NCI-H2171 treated with DMSO at 0.1 percent for 48 hours (cell line): ENCODE measurements at regions not wholly inside any gene's neighbourhood (a gene's known extent, or its start where the extent isn't known, plus 50 kb on each side); places are given as distances from the start of the nearest gene placed in this dataset.
A peak's percentile ranks its signal among the peaks of the same experiment; 100 is the strongest.
"Not testable (repeated sequence)": the region's sequence is repeated elsewhere in the genome, so short reads cannot be mapped to it uniquely, and the experiment has no call there.

Experiments
- DNase-seq: peaks from one replicate; lab custom pipeline; 2025; lab: John Stamatoyannopoulos, UW

- DNase-seq, result no peak
These were observed 148.3 kb upstream of the SOX14 start for GRCh38 chr3:137615659-137616418.

DNA sequence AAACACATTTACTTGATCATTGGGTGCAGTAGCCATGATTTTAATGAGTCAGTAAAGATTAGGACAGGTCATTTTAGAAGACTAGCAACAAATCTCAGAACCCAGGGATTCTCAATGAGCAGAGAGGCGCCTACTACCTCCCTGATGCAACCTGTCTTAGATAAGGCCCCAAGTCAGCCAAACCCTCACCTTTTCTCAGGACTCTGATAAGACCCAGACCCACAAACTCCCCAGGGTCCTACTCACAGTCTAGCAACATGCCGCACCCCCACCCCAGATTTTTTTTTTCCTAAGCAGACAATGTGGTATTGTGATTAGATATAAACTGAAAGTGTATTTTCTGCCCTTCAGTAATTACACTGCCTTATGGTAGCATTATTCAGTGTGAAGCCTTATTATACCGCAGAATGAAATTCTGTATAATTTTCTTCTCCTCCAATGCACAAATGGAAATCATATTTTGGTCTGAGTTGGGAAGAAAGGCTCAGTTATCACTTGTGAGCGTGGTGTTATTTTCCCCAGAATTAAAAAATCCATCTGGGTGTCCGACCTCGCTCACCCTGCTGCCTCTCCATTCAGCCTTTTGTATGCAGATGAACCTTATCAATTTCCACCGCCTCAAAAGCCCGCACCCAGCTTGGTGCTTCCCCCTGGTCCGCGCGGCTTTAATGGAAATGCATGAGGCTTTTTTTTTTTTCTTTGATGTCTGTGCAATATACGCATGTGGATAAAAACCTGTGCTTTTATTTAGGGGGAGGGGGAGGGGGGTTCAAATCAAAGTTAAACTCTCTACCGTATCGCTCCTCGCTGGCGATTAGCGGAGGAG is 122.0 kb upstream of the SOX14 start:
- DNase-seq, result no peak

- no peak for DNase-seq
These were observed 121.3 kb upstream of the SOX14 start for GRCh38 chr3:137642831-137643230.

DNA sequence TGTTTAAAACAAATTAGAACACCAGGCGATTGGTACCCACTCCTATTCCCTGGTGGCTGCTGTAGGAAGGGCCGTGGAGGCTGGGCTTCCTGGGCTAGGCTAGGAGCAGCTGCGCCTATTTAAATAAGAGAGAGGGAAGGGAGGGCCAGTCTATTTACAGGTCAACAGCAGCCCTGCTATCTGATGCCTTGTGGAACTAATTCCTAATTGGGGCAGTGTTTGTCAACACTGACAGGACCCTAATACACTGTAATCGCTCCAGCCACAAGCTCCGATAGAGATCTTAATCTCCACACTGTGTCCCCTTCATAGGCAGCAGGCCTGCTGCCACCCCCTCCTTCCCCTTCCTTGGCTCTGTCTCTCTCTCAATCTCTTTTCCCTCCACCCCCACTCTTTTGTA is 116.9 kb upstream of the SOX14 start:
- DNase-seq, result no peak

DNA sequence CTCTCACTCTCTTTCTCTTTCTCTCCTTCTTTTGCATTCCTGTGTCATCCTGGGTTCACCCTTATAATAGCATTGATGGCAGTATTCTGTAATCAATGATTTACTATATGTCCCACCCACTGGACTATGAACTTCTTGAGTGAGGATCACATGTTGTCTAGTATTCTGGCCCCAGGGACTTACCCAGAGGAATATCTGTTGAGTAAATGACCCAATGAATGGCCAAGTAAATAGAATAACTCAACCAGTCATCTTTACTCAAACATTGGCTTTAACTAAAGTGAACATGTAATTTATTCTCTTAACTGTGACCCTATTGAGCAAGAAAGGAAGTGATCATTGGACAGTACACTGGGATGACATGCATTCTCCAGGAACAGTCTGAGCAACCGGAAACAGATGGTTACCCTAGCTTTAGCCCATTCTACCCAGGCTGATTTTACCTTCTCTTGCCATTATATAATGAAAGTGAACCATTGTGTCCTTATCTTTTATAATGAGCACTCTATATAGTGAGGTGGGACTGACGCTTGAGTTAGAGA is 94.5 kb upstream of the SOX14 start:
- DNase-seq, result no peak

- no peak for DNase-seq
These were observed 76.8 kb upstream of the SOX14 start for GRCh38 chr3:137687181-137687879.

- DNase-seq, result peak; percentile 23
These were observed 71.2 kb upstream of the SOX14 start for GRCh38 chr3:137692803-137693431.

DNA sequence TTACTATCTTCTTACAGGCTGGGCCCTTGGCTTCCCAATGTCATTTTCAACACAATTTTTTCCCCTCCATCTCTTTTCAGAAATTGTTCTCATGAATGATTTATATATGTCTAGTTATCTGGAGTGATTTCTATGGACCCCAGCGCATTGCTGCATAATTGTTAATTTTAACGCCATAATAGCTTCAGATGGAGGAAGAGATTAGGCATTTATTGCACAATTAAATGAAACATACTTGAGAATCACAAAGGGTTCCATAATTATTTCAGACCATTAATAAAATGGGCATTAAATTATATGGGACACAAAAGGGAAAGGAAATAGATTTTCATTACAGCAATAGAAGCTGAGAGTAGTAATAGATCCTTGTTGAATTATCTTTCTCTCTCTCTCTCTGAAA is 70.3 kb upstream of the SOX14 start:
- no peak for DNase-seq

DNA sequence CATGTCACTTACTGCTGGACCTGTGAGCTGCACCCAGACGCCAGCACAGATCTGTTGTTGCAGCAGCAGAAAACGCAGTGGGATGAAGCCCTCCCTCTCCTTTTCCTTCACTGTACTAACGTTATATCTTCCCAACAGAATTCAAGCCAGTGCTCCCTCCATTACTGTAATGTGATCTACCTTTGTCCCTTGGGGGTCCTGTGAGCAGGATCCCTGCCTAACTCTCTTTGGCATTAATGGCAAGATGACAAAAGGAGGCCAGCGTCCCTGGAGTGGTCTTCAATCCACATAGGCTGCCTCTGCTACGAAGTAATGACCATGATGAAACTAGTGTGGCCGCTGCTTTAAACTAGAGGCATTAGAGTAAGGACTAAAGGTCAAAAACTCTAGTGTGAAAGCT is 69.3 kb upstream of the SOX14 start:
- no peak for DNase-seq

- DNase-seq, result no peak
These were observed 68.8 kb upstream of the SOX14 start for GRCh38 chr3:137695351-137695750.

DNA sequence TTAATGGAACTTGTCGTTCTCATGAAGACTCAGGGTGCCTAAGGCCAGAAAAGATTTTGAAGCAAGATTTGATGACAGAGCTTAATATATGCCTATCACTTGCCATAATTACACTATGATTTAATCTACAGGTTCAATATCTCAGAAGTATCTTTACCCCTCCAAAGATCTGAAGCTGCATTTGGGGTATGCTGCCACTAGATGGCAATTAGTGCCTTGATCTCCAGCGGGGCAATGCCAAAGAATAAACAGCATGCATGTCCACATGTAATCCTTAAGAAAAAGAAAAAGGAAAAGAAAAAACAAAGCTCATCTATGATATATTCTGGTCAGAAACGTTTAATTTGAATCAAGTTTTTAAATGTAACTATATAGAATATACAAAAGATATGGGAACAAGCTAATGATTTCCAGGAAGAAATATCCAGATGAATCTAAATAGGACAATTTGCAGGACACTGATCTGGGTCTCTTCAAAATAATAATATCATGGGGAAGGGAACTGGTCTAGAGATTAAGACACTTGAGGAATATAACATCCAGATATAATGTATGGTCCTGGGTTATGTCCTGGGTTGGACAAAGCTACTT is 55.0 kb upstream of the SOX14 start:
- DNase-seq, result no peak

GRCh38 chr3:137713965-137714364 is 50.1 kb upstream of the SOX14 start:
- DNase-seq, result not testable (repeated sequence)
